DOHH2 (cell line): ENCODE measurements at regions not wholly inside any gene's neighbourhood (a gene's known extent, or its start where the extent isn't known, plus 50 kb on each side); places are given as distances from the start of the nearest gene placed in this dataset.

Experiments used
- H3F3A ChIP-seq: fragments of 200-600 bp; sonication (generic), shearing (Covaris generic); 2 replicates; pipeline ENCODE4 v1.6.0; 2016; ENCODE audit warnings: antibody characterized with exemption, mild to moderate bottlenecking; ENCODE audit not compliant: control insufficient read depth, insufficient read depth
- H3K27ac ChIP-seq: fragments of 200-600 bp; sonication (generic); 2 replicates; pipeline ENCODE4 v1.5.1; 2014; ENCODE audit warnings: low read depth, mild to moderate bottlenecking, low read length, moderate library complexity
- H3K27me3 ChIP-seq: fragments of 200-600 bp; sonication (generic); 2 replicates; pipeline ENCODE4 v1.6.1; 2014; ENCODE audit warnings: mild to moderate bottlenecking, low read length, mixed read lengths; ENCODE audit not compliant: control insufficient read depth
- H3K36me3 ChIP-seq: fragments of 200-600 bp; sonication (generic); 2 replicates; pipeline ENCODE4 v1.6.1; 2014; ENCODE audit warnings: mild to moderate bottlenecking, low read length, moderate library complexity, mixed read lengths; ENCODE audit not compliant: control insufficient read depth
- H3K4me1 ChIP-seq: fragments of 200-600 bp; sonication (generic); 2 replicates; pipeline ENCODE4 v1.6.1; 2014; ENCODE audit warnings: mild to moderate bottlenecking, low read length, mixed read lengths; ENCODE audit not compliant: control insufficient read depth
- H3K4me2 ChIP-seq: fragments of 200-600 bp; sonication (generic); 2 replicates; pipeline ENCODE4 v1.6.0; 2014; ENCODE audit warnings: mild to moderate bottlenecking, low read length, moderate library complexity
- H3K4me3 ChIP-seq: fragments of 200-600 bp; sonication (generic); 2 replicates; pipeline ENCODE4 v1.5.1; 2014; ENCODE audit warnings: mild to moderate bottlenecking, low read length, mixed read lengths
- H3K79me2 ChIP-seq: fragments of 200-600 bp; sonication (generic); 2 replicates; pipeline ENCODE4 v1.6.1; 2014; ENCODE audit warnings: mild to moderate bottlenecking, low read length, mixed read lengths; ENCODE audit not compliant: control insufficient read depth
- H3K9me2 ChIP-seq: fragments of 200-600 bp; sonication (generic); replicated peaks from 2 replicates; pipeline ENCODE4 v1.6.1; 2014; ENCODE audit warnings: mild to moderate bottlenecking, low read length, mixed read lengths; ENCODE audit not compliant: control insufficient read depth
- H3K9me3 ChIP-seq: fragments of 200-600 bp; sonication (generic); 2 replicates; pipeline ENCODE4 v1.6.1; 2014; ENCODE audit warnings: antibody characterized with exemption, low read length, mixed read lengths; ENCODE audit not compliant: control insufficient read depth, insufficient read depth
- H4K20me1 ChIP-seq: fragments of 200-600 bp; sonication (generic); 2 replicates; pipeline ENCODE4 v1.6.0; 2014; ENCODE audit warnings: low read depth, mild to moderate bottlenecking, antibody characterized with exemption, low read length, moderate library complexity; ENCODE audit not compliant: control insufficient read depth, insufficient read depth
- EZH2phosphoT487 ChIP-seq: fragments of 200-600 bp; sonication (generic); IDR thresholded peaks from 2 replicates; pipeline ENCODE4 v1.6.1; 2017; ENCODE audit warnings: borderline replicate concordance, mild to moderate bottlenecking, antibody characterized with exemption, low read length, moderate library complexity, mixed read lengths
- TF ChIP-seq, protein P1 (sequence below): fragments of 200-600 bp; sonication (generic); IDR thresholded peaks from one replicate; pipeline ENCODE4 v1.5.1; 2014; ENCODE audit warnings: antibody characterized with exemption, mild to moderate bottlenecking, low read depth, low read length; ENCODE audit not compliant: poor library complexity, severe bottlenecking

GRCh38 chr12:94872007-94872653 lies 131.4 kb downstream of the NDUFA12 start:
- H3K9me3 ChIP-seq, result no peaks in the 10 kb centered on the region
- no peaks in the 10 kb centered on the region for H3K79me2 ChIP-seq
- H3K4me2 ChIP-seq, result no peak overlapping the region
- H3F3A ChIP-seq, result no peaks in the 10 kb centered on the region
- peaks cover 29% of the 10 kb centered on the region for H3K4me1 ChIP-seq
- H4K20me1 ChIP-seq, result no peaks in the 10 kb centered on the region
- no peak overlapping the region for H3K4me3 ChIP-seq
- TF ChIP-seq, protein P1, sequence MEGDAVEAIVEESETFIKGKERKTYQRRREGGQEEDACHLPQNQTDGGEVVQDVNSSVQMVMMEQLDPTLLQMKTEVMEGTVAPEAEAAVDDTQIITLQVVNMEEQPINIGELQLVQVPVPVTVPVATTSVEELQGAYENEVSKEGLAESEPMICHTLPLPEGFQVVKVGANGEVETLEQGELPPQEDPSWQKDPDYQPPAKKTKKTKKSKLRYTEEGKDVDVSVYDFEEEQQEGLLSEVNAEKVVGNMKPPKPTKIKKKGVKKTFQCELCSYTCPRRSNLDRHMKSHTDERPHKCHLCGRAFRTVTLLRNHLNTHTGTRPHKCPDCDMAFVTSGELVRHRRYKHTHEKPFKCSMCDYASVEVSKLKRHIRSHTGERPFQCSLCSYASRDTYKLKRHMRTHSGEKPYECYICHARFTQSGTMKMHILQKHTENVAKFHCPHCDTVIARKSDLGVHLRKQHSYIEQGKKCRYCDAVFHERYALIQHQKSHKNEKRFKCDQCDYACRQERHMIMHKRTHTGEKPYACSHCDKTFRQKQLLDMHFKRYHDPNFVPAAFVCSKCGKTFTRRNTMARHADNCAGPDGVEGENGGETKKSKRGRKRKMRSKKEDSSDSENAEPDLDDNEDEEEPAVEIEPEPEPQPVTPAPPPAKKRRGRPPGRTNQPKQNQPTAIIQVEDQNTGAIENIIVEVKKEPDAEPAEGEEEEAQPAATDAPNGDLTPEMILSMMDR, result no peak
- TF ChIP-seq EZH2phosphoT487, result no peak
- no peaks in the 10 kb centered on the region for H3K36me3 ChIP-seq
- H3K27me3 ChIP-seq, result peaks cover 40% of the 10 kb centered on the region
- H3K27ac ChIP-seq, result no peak overlapping the region
- no peaks in the 10 kb centered on the region for H3K9me2 ChIP-seq

GRCh38 chr12:94870511-94870910 lies 133.0 kb downstream of the NDUFA12 start:
- Histone ChIP-seq H3K27me3 (peaks cover 38% of the 10 kb centered on the region), H3K36me3 (no peaks in the 10 kb centered on the region), H3K4me2 (no peak overlapping the region), H3F3A (no peaks in the 10 kb centered on the region), H3K27ac (no peak overlapping the region), H4K20me1 (no peaks in the 10 kb centered on the region), H3K9me3 (no peaks in the 10 kb centered on the region), H3K4me3 (no peak overlapping the region), H3K9me2 (no peaks in the 10 kb centered on the region), H3K79me2 (no peaks in the 10 kb centered on the region), H3K4me1 (peaks cover 26% of the 10 kb centered on the region)
- TF ChIP-seq, protein P1, result no peak
- no peak for TF ChIP-seq EZH2phosphoT487

GRCh38 chr12:94868161-94868560 lies 135.3 kb downstream of the NDUFA12 start:
- Histone ChIP-seq H4K20me1 (no peaks in the 10 kb centered on the region), H3K4me1 (peaks cover 15% of the 10 kb centered on the region), H3K9me3 (no peaks in the 10 kb centered on the region), H3K27ac (no peak overlapping the region), H3F3A (no peaks in the 10 kb centered on the region), H3K79me2 (no peaks in the 10 kb centered on the region), H3K4me3 (no peak overlapping the region), H3K36me3 (no peaks in the 10 kb centered on the region), H3K4me2 (no peak overlapping the region), H3K9me2 (no peaks in the 10 kb centered on the region), H3K27me3 (peaks cover 16% of the 10 kb centered on the region)
- TF ChIP-seq, protein P1, result no peak
- TF ChIP-seq EZH2phosphoT487, result no peak
